Parathyroid adenoma (tissue), 2 donors: ENCODE measurements at regions not wholly inside any gene's neighbourhood (a gene's known extent, or its start where the extent isn't known, plus 50 kb on each side); places are given as distances from the start of the nearest gene placed in this dataset.

Experiments used
- H2AFZ ChIP-seq: fragments of 300-600 bp; sonication (generic); one replicate; pipeline ENCODE4 v1.7.0; 2017; ENCODE audit warnings: antibody characterized with exemption, mild to moderate bottlenecking
- H3K27ac ChIP-seq: fragments of 300-600 bp; sonication (generic); one replicate; pipeline ENCODE4 v1.7.0; 2017
- H3K27me3 ChIP-seq: fragments of 300-600 bp; sonication (generic); one replicate; pipeline ENCODE4 v1.7.0; 2017; ENCODE audit warnings: low read length; ENCODE audit not compliant: control insufficient read depth, insufficient read depth
- H3K36me3 ChIP-seq: fragments of 300-600 bp; sonication (generic); one replicate; pipeline ENCODE4 v1.7.0; 2017; ENCODE audit warnings: low read length; ENCODE audit not compliant: control insufficient read depth, insufficient read depth
- H3K4me1 ChIP-seq: fragments of 300-600 bp; sonication (generic); one replicate; pipeline ENCODE4 v1.7.0; 2017; ENCODE audit warnings: control low read depth
- H3K4me2 ChIP-seq: fragments of 300-600 bp; sonication (generic); one replicate; pipeline ENCODE4 v1.7.0; 2017; ENCODE audit warnings: low read length
- H3K4me3 ChIP-seq: fragments of 300-600 bp; sonication (generic); one replicate; pipeline ENCODE4 v1.7.0; 2017; ENCODE audit warnings: low read depth, low read length
- H3K79me2 ChIP-seq: fragments of 300-600 bp; sonication (generic); one replicate; pipeline ENCODE4 v1.7.0; 2017; ENCODE audit warnings: control low read depth
- H3K9ac ChIP-seq: fragments of 300-600 bp; sonication (generic); one replicate; pipeline ENCODE4 v1.7.0; 2017; ENCODE audit warnings: mild to moderate bottlenecking
- H3K9me3 ChIP-seq: fragments of 300-600 bp; sonication (generic); one replicate; pipeline ENCODE4 v1.7.0; 2017; ENCODE audit warnings: low read length; ENCODE audit not compliant: control insufficient read depth
- CTCF ChIP-seq: fragments of 300-600 bp; sonication (generic); IDR thresholded peaks from one replicate; pipeline ENCODE4 v1.7.0; 2017; ENCODE audit warnings: antibody characterized with exemption, mild to moderate bottlenecking
- donor health status: primary hyperparathyroidism.

DNA sequence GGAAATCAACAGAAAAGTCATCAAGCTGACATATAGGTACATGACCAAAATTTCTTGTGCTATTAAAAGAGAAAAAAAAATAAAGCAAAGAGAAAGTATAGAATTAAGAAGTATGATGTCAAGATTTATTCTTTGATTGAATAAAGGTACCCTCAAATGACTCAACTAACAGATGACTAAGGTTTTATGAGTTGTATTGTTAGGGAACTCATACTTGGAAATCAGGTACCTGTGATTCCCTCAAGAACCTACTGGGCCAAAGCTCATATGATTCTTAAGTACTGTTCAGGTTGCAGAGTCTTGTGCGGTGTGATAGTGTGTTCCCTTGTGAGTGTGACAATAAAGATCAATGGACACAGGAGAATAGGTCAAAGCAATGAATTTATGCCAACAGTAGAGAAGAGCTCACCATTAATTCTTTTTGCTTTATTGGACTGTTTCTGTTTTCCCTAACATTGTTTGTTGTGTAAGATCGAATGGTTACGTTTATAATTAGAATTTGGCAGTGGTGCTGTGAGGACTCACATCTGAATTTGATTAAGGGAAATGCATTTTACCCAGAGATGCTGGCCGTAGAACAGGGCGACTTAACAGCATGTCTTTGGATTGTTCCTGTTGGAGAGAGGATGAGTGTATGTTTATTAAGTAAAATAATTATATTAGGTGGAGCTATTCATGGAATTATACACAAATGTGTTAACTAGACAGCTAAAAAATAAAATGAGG lies 293.2 kb upstream of the SEMA3D start:
- Histone ChIP-seq H3K36me3 (no peaks in the 10 kb centered on the region), H3K4me3 (no peak overlapping the region), H3K9me3 (no peaks in the 10 kb centered on the region), H2AFZ (no peak overlapping the region), H3K79me2 (no peaks in the 10 kb centered on the region), H3K9ac (no peak overlapping the region), H3K27ac (no peak overlapping the region), H3K4me1 (no peaks in the 10 kb centered on the region), H3K27me3 (no peaks in the 10 kb centered on the region), H3K4me2 (no peak overlapping the region)
- no peak for TF ChIP-seq CTCF

GRCh38 chr7:85478530-85478929 lies 291.7 kb upstream of the SEMA3D start:
- Histone ChIP-seq H3K79me2 (no peaks in the 10 kb centered on the region), H3K4me2 (no peak overlapping the region), H3K27me3 (no peaks in the 10 kb centered on the region), H3K9ac (no peak overlapping the region), H3K4me3 (no peak overlapping the region), H3K4me1 (no peaks in the 10 kb centered on the region), H2AFZ (no peak overlapping the region), H3K27ac (no peak overlapping the region), H3K36me3 (no peaks in the 10 kb centered on the region), H3K9me3 (no peaks in the 10 kb centered on the region)
- no peak for TF ChIP-seq CTCF

DNA sequence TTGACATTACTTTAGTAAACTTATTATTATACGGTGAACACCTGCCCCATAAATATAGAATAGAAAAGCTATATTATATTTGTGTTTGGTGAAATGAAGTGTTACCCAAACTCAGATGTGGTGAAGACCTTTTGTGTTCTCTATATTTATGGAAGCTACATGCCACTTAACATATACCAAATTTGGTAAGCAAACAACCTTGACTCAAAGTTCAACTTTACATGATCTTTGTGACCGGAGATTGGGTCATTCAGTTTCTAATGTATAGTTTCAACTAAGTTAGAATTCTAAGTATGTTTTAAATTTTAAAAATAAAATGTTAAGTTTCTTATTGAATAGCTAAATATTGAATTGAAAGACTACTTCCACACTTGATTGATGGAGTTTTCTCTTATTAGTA lies 288.6 kb upstream of the SEMA3D start:
- Histone ChIP-seq H2AFZ (no peak overlapping the region), H3K27me3 (no peaks in the 10 kb centered on the region), H3K36me3 (no peaks in the 10 kb centered on the region), H3K9me3 (no peaks in the 10 kb centered on the region), H3K4me1 (no peaks in the 10 kb centered on the region), H3K4me2 (no peak overlapping the region), H3K4me3 (no peak overlapping the region), H3K79me2 (no peaks in the 10 kb centered on the region), H3K9ac (no peak overlapping the region), H3K27ac (no peak overlapping the region)
- no peak for TF ChIP-seq CTCF

DNA sequence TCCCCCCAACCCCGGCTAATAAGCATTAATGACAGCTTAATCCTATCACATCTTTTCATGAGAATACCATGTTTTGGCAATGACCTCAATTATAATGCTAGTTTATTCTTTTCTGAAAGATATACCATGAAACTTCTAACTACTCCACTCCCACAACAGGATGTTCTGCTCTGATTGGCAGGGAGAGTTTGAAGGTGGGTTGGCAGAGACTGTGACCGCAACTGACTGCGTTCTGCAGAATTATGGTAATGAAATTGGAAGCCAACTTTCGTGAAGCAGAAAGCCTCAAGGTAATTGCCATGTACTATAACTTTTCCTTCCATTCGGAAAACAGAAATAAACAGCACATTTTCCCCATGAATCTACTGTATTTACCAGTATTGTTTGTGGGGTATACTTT lies 288.2 kb upstream of the SEMA3D start:
- Histone ChIP-seq H3K27ac (no peak overlapping the region), H3K36me3 (no peaks in the 10 kb centered on the region), H3K4me3 (no peak overlapping the region), H3K79me2 (no peaks in the 10 kb centered on the region), H3K4me1 (no peaks in the 10 kb centered on the region), H3K9ac (no peak overlapping the region), H3K27me3 (no peaks in the 10 kb centered on the region), H3K9me3 (no peaks in the 10 kb centered on the region), H3K4me2 (no peak overlapping the region), H2AFZ (no peak overlapping the region)
- no peak for TF ChIP-seq CTCF

- Histone ChIP-seq H3K4me1 (no peaks in the 10 kb centered on the region), H3K4me3 (no peak overlapping the region), H3K36me3 (no peaks in the 10 kb centered on the region), H3K9me3 (no peaks in the 10 kb centered on the region), H3K4me2 (no peak overlapping the region), H2AFZ (no peak overlapping the region), H3K9ac (no peak overlapping the region), H3K79me2 (no peaks in the 10 kb centered on the region), H3K27me3 (no peaks in the 10 kb centered on the region), H3K27ac (no peak overlapping the region)
- TF ChIP-seq CTCF: no peak
These were observed 287.4 kb upstream of the SEMA3D start for GRCh38 chr7:85474234-85474633.
